HUES48 (cell line): ENCODE measurements at regions not wholly inside any gene's neighbourhood (a gene's known extent, or its start where the extent isn't known, plus 50 kb on each side); places are given as distances from the start of the nearest gene placed in this dataset.
"Not testable (repeated sequence)": the region's sequence is repeated elsewhere in the genome, so short reads cannot be mapped to it uniquely, and the experiment has no call there.

Source experiments
- H3K27ac ChIP-seq: one replicate; pipeline ENCODE4 v1.7.0; 2013; ENCODE audit warnings: low read depth, low read length, inconsistent platforms
- H3K27me3 ChIP-seq: 2 replicates; pipeline ENCODE4 v1.6.1; 2013; ENCODE audit warnings: mild to moderate bottlenecking, low read length; ENCODE audit not compliant: control insufficient read depth, insufficient read depth
- H3K36me3 ChIP-seq: 2 replicates; pipeline ENCODE4 v1.6.1; 2013; ENCODE audit warnings: low read length; ENCODE audit not compliant: control insufficient read depth, insufficient read depth
- H3K4me1 ChIP-seq: 2 replicates; pipeline ENCODE4 v1.6.1; 2013; ENCODE audit warnings: mild to moderate bottlenecking, low read length; ENCODE audit not compliant: control insufficient read depth, insufficient read depth
- H3K4me3 ChIP-seq: 2 replicates; pipeline ENCODE4 v1.5.1; 2013; ENCODE audit warnings: mild to moderate bottlenecking, low read depth, low read length
- H3K9ac ChIP-seq: 2 replicates; pipeline ENCODE4 v1.6.1; 2013; ENCODE audit warnings: mild to moderate bottlenecking, low read depth, low read length, moderate library complexity
- H3K9me3 ChIP-seq: 2 replicates; pipeline ENCODE4 v1.6.1; 2013; ENCODE audit warnings: low read length; ENCODE audit not compliant: control insufficient read depth, insufficient read depth

GRCh38 chr1:185529673-185530072 lies 204.5 kb upstream of the HMCN1 start:
- H3K27me3 ChIP-seq = peaks cover 13% of the 10 kb centered on the region
- no peak overlapping the region for H3K9ac ChIP-seq
- no peak overlapping the region for H3K4me3 ChIP-seq
- H3K36me3 ChIP-seq = no peaks in the 10 kb centered on the region
- no peak overlapping the region for H3K27ac ChIP-seq
- H3K9me3 ChIP-seq = no peaks in the 10 kb centered on the region
- H3K4me1 ChIP-seq = peaks cover 16% of the 10 kb centered on the region

- Histone ChIP-seq H3K9me3 (peaks cover 6% of the 10 kb centered on the region), H3K9ac (no peak overlapping the region), H3K4me3 (no peak overlapping the region)
Measured at GRCh38 chr1:185528084-185528676, 206.0 kb upstream of the HMCN1 start.

DNA sequence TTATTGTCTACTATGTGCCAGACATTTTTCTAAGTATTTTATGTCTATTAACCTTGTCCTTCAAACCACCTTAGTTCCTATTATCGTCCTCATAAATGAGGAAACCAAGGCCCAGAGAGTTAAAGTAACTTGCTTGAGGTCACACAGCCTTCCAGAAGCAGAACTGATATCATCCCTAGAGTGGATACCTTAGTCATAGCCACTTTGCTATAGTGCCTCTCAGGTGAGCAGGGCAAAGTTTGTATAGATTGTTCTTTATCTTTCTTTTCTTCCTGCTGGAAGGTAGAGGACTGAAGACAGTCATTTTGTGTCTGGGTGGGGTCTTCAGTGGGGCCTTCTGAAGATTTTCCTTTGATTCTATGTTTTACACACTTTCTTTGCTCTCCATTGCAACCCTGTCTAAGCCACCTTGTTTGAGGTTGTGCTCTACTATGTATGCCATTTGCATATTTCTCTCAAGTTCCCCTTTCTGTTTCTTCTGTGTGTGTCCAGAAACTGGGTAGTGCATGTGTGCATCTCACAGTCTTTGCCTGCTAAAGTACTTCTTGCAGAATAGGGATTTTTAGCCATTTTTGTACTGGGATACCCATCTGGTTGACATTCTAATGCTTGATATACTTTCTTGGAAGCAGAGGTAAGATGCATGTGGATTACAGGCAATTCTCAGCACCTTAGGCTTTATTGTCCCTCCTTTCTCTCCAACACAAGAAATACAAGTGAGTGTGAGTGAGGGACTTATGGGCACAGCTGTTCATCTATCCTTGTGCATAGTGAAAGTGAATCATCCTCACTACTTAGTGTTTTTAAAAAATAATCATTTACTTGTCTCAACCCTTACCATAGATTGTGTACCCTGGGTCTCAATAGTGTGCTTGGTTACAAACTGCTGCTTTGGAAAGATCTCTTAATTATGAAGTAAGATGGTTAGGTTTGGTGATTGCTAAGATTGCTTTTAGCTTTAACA lies 207.6 kb upstream of the HMCN1 start:
- no peak overlapping the region for H3K27ac ChIP-seq

More at GRCh38 chr1:185528084-185528676, 206.0 kb upstream of the HMCN1 start:
- Histone ChIP-seq H3K27me3 (peaks cover 12% of the 10 kb centered on the region), H3K36me3 (no peaks in the 10 kb centered on the region), H3K4me1 (peaks cover 15% of the 10 kb centered on the region), H3K27ac (no peak overlapping the region)

GRCh38 chr1:185520188-185520920 lies 203.3 kb upstream of the IVNS1ABP start:
- no peak overlapping the region for H3K27ac ChIP-seq

More for the DNA sequence above, 207.6 kb upstream of the HMCN1 start:
- Histone ChIP-seq H3K9ac (no peak overlapping the region), H3K36me3 (no peaks in the 10 kb centered on the region), H3K4me1 (peaks cover 5% of the 10 kb centered on the region; the same call in 1 of the 2 replicates), H3K4me3 (no peak overlapping the region), H3K9me3 (peaks cover 10% of the 10 kb centered on the region), H3K27me3 (peaks cover 8% of the 10 kb centered on the region; the same call in 1 of the 2 replicates)

DNA sequence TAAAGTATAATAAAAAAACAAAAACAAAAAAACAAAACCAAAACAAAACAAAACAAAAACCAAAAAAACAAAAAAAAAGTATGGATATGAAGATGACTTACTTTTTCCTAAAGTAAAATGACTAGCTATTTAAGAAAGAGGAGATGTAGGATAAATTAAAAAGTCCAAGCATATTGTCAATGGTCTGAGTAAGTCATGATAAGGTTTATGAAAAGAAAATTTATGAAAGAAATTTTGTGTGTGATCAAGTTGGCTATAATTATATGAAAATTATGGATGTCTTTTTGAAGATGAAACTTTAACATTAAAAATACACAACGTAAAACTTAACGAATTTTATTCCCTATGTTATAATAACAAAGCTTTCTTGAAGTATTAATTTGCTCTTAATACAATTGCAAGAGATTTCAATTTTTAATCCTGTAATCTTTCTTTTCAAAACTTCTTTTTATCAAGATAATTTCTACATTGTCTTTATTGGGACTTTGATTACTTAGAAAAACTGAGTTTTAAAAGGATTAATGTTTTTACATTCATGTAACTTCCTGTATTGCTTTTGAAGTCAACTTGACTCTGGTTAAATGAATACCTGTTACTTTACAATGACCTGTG lies 200.9 kb upstream of the IVNS1ABP start:
- Histone ChIP-seq H3K27ac (no peak overlapping the region), H3K9me3 (peaks cover 45% of the 10 kb centered on the region), H3K4me1 (no peaks in the 10 kb centered on the region), H3K36me3 (no peaks in the 10 kb centered on the region), H3K27me3 (no peaks in the 10 kb centered on the region), H3K4me3 (no peak overlapping the region), H3K9ac (no peak overlapping the region)

More at GRCh38 chr1:185520188-185520920, 203.3 kb upstream of the IVNS1ABP start:
- no peaks in the 10 kb centered on the region for H3K27me3 ChIP-seq
- no peak overlapping the region for H3K4me3 ChIP-seq
- peaks cover 51% of the 10 kb centered on the region for H3K9me3 ChIP-seq
- no peak overlapping the region for H3K9ac ChIP-seq
- H3K36me3 ChIP-seq = no peaks in the 10 kb centered on the region
- H3K4me1 ChIP-seq = no peaks in the 10 kb centered on the region

- not testable (repeated sequence) for H3K27ac ChIP-seq, H3K9ac ChIP-seq, H3K4me1 ChIP-seq, H3K4me3 ChIP-seq, H3K36me3 ChIP-seq, H3K27me3 ChIP-seq
- H3K9me3 ChIP-seq = peaks cover 41% of the 10 kb centered on the region
Measured at GRCh38 chr1:185517301-185517700, 200.3 kb upstream of the IVNS1ABP start.

GRCh38 chr1:185515696-185516095 lies 198.7 kb upstream of the IVNS1ABP start:
- Histone ChIP-seq H3K4me1 (no peaks in the 10 kb centered on the region), H3K27ac (no peak overlapping the region), H3K36me3 (no peaks in the 10 kb centered on the region), H3K9me3 (peaks cover 37% of the 10 kb centered on the region), H3K27me3 (no peaks in the 10 kb centered on the region), H3K9ac (no peak overlapping the region), H3K4me3 (no peak overlapping the region)

DNA sequence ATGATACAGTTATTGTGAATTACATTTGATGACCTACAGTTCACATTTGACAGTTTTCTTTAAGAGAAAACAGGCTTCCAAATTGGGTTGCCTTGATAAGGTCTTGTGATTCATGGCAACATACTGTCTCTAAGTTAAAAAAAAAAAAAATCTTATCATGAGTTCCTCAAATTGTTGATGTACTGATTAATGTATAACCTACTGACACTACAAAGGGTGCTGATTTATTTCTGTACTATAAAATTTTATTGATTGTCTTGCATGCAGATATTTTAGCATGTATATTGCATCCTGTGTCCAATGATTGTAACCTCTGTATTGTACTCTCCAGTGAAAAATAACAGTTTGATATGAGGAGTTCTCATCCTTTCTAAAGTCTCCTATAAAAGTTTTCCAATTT lies 197.3 kb upstream of the IVNS1ABP start:
- peaks cover 27% of the 10 kb centered on the region for H3K9me3 ChIP-seq
- H3K4me3 ChIP-seq = no peak overlapping the region

DNA sequence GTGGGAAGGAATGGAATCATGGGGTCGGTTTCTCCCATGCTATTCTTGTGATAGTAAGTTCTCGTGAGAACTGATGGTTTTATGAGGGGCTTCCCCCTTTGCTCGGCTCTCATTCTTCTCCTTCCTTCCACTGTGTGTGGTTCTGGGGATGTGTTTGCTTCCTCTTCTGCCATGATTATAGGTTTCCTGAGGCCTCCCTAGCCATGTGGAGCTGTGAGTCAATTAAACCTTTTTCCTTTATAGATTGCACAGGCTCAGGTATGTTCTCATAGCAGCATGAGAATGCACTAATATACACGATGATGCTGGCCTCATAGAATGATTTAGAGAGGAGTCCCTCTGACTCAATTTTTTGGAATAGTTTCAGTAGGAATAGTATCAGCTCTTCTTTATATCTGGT lies 195.4 kb upstream of the IVNS1ABP start:
- Histone ChIP-seq H3K4me1 (no peaks in the 10 kb centered on the region), H3K27me3 (no peaks in the 10 kb centered on the region), H3K36me3 (no peaks in the 10 kb centered on the region), H3K27ac (no peak overlapping the region), H3K9me3 (peaks cover 10% of the 10 kb centered on the region), H3K4me3 (no peak overlapping the region), H3K9ac (no peak overlapping the region)

More for the DNA sequence above, 197.3 kb upstream of the IVNS1ABP start:
- H3K36me3 ChIP-seq = no peaks in the 10 kb centered on the region
- H3K27me3 ChIP-seq = no peaks in the 10 kb centered on the region
- H3K4me1 ChIP-seq = no peaks in the 10 kb centered on the region
- H3K27ac ChIP-seq = no peak overlapping the region
- H3K9ac ChIP-seq = no peak overlapping the region

DNA sequence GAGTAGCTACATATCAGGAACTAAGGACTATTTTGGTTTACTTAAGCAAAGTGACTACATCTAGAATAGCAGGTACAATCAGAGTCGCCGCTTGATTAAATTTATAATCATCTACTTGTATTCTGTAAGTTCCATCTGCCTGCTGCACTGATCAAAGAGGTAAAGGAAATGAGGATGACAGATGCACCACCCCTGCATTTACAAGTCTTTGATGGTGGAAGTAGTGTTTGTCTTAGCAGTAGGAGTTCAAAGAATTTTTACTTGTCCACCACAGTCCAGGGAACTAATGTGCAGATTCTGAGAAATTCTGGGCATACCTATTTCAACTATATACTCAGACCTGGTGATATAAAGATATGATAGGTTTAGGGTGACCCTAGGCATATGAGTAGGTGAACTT lies 184.1 kb upstream of the IVNS1ABP start:
- Histone ChIP-seq H3K27me3 (no peaks in the 10 kb centered on the region), H3K4me1 (no peaks in the 10 kb centered on the region), H3K27ac (no peak overlapping the region), H3K36me3 (no peaks in the 10 kb centered on the region), H3K4me3 (no peak overlapping the region), H3K9me3 (no peaks in the 10 kb centered on the region), H3K9ac (no peak overlapping the region)
